Head of caudate nucleus (tissue), 42 donors: ENCODE measurements at regions not wholly inside any gene's neighbourhood (a gene's known extent, or its start where the extent isn't known, plus 50 kb on each side); places are given as distances from the start of the nearest gene placed in this dataset.

Source experiments
- DNase-seq, 42 donors: peaks; one replicate each; pipeline versions ENCODE4 v3.0.0 to v3.0.0-alpha.2; 2020 to 2021; ENCODE audit warnings: mixed read lengths in 7 of 42
- intact Hi-C: fragments of 100-400 bp; cut with DNase I; formaldehyde crosslinking; loops from one replicate; pipeline ENCODE4 v1.15.0; 2022

GRCh38 chr9:23073136-23073535, 626.5 kb downstream of the DMRTA1 start:
- DNase-seq: no peak
- intact Hi-C loops: no loop called here

DNA sequence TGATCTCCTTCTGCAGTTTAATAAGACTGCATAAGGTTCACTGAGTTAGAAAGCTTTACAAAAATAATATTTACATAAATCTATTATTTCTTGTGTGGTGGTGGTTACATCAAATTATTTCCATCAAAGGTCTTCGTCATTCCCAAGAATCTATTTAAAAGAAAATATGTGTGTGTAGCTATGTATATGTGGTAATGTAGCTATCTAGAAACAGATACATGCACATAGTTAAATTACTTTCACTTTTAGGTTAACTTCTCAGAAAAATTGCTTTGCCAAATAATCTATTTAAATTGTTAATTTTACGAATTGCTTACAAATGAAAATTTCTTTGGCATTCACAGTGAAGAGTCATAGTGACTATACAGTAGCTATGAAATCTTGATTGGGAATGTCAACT, 633.2 kb downstream of the DMRTA1 start:
- intact Hi-C loops: no loop called here
- no peak for DNase-seq

- intact Hi-C loops: no loop called here
These were observed 634.8 kb downstream of the DMRTA1 start for GRCh38 chr9:23081377-23081776.

DNA sequence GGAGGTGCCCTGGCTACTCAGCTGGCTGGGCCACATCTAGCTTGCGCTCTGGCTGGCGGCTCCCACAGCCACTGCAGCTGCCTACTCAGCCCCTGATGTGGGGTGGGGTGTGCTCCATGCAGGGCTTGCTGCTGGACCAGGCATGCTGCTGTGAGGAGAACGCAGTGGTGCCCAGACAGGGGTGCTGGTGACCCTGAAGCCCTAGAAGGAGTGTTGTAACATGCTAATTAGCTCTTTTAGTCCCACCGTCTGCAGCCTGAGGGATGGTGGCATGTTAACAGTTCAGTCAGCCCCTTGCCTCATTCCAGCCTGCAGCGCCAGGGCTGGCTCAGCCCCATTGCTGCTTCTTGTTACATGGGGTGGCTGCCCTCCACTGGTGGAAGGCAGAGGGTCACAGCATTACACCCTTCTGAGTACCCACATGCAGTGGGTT, 642.3 kb downstream of the DMRTA1 start:
- intact Hi-C loops: no loop called here
- DNase-seq: no peak

More at GRCh38 chr9:23081377-23081776, 634.8 kb downstream of the DMRTA1 start:
- DNase-seq: no peak

- no peak for DNase-seq
- intact Hi-C loops: no loop called here
These were observed 671.0 kb downstream of the DMRTA1 start for GRCh38 chr9:23117616-23118015.

DNA sequence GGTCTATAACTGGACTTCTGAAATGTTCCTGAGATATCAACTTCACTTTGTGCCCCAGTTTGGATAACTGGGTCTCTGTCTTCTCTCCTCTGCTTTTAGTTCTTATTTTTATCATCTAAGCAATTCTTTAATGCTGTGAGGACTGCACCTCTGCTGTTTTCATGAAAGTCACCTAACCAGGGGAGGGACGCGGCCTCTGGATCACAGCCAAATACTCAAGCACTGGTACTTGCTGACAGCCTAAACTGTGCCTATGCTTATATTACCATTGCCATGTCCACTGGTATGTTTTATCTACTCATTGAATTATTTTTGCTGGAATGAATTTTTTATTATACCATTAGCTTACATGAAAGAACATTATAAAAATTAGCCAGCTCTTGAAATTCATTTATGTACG, 674.0 kb downstream of the DMRTA1 start:
- intact Hi-C loops: no loop called here
- DNase-seq: no peak

DNA sequence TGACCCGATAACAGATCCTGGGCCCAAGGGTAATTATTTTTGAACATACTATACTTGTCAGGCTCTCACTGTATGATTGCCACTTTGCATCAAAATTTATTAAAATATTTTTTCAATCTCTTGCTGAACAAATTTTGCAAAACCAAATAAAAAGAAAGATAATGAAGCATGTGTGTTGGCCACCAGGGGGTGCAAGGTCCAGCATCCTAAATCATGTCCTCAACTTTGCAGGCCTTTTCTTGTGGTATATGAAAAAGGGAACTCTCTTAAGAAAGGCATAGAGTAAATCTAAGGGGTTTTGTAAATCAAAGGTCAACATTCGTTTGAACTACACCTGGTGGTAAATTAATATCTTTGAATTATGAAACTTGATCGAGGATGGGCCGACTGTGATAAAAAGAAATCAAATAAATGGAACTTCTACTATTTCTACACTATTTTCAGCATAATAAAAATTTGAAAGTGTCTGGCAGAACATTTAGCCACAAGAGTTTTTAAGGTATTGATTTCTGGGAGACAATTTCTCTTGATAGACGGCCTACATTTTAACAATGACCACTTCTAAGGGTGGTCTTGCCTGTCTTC, 676.5 kb downstream of the DMRTA1 start:
- DNase-seq: peak in 40 of 42 donors; percentile 7 to 76 (median 37)
- intact Hi-C loops: no loop called here

- no peak for DNase-seq
- intact Hi-C loops: no loop called here
These were observed 680.6 kb downstream of the ELAVL2 start for GRCh38 chr9:23145467-23145866.

GRCh38 chr9:23153058-23153457, 673.0 kb downstream of the ELAVL2 start:
- intact Hi-C loops: no loop called here
- no peak for DNase-seq

- intact Hi-C loops: no loop called here
These were observed 665.5 kb downstream of the ELAVL2 start for GRCh38 chr9:23160491-23160890.

DNA sequence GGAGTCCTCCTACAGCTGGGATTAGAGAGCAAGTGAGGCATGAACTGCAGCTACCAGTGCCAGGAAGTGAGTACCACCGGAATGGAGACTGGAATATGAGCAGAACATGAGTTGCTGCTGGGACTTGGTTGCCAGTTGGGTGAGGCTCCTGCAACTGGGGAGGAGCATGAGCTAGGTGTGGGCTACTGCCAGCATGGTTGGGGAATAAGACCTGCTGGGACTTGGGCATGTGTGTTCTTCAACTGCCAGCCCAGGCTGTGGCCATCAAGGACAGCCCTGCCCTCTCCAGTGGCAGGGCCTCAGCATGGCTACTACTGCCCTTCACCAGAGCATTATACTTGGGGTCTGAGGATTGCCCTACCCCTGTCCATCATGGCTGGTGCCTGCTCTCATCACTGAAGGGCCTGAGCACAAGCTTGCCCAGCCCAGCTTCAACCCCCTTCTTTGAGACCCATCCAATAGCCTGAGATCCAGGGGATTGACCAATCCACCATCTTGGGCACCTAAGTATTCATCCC, 665.0 kb downstream of the ELAVL2 start:
- DNase-seq: no peak
- intact Hi-C loops: no loop called here

More at GRCh38 chr9:23160491-23160890, 665.5 kb downstream of the ELAVL2 start:
- no peak for DNase-seq

DNA sequence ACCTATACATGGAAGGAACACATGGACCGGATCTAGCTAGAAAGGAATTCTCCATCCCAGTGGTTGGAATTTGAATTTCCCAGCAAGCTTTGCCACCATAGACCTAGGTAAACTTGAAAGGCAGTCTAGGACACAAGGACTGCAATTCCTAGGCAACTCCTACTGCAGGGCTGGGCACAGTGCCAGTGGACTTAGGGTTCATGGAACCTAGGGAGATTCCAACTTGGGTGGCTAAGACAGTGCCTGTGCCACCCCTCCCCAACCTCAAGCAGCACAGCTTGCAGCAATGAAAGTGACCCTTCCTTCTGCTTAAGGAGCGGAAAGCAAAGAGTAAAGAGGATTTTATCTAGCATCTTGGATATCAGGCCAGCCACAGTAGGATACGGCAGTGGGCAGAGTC, 663.3 kb downstream of the ELAVL2 start:
- intact Hi-C loops: no loop called here
- peak in 1 of 42 donors; percentile 13 for DNase-seq

GRCh38 chr9:23171479-23171878, 654.6 kb downstream of the ELAVL2 start:
- no peak for DNase-seq
- intact Hi-C loops: no loop called here

GRCh38 chr9:23172206-23172605, 653.8 kb downstream of the ELAVL2 start:
- intact Hi-C loops: no loop called here

GRCh38 chr9:23172979-23173637, 652.9 kb downstream of the ELAVL2 start:
- intact Hi-C loops: no loop called here
- no peak for DNase-seq

More at GRCh38 chr9:23172206-23172605, 653.8 kb downstream of the ELAVL2 start:
- DNase-seq: no peak

GRCh38 chr9:23194281-23194680, 631.8 kb downstream of the ELAVL2 start:
- DNase-seq: peak in 19 of 42 donors; percentile 1 to 60 (median 13)

GRCh38 chr9:23215688-23216087, 610.4 kb downstream of the ELAVL2 start:
- intact Hi-C loops: no loop called here

More at GRCh38 chr9:23194281-23194680, 631.8 kb downstream of the ELAVL2 start:
- intact Hi-C loops: no loop called here

DNA sequence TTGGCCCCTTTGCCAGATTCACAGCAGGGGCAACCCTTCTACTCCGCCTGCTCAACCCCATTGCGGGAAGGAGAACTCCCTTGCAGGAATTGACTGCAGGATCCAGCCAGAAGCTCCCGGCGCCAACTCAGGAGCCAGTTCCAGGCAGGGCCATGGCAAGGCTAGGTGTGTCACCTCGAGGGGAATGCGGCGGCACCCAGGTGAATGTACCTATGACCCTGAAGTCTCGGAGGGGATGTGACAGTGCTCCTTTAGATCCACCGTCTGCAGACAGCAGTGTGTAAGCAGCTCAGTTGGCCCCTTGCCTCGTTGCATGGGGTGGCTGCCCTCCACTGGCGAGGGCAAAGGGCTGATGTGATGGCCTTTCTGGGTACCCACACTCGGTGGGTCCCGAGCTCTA, 606.6 kb downstream of the ELAVL2 start:
- DNase-seq: no peak
- intact Hi-C loops: no loop called here

More at GRCh38 chr9:23215688-23216087, 610.4 kb downstream of the ELAVL2 start:
- no peak for DNase-seq

- no peak for DNase-seq
- intact Hi-C loops: no loop called here
These were observed 605.9 kb downstream of the ELAVL2 start for GRCh38 chr9:23220171-23220570.

GRCh38 chr9:23220957-23221356, 605.1 kb downstream of the ELAVL2 start:
- intact Hi-C loops: no loop called here
- no peak for DNase-seq

DNA sequence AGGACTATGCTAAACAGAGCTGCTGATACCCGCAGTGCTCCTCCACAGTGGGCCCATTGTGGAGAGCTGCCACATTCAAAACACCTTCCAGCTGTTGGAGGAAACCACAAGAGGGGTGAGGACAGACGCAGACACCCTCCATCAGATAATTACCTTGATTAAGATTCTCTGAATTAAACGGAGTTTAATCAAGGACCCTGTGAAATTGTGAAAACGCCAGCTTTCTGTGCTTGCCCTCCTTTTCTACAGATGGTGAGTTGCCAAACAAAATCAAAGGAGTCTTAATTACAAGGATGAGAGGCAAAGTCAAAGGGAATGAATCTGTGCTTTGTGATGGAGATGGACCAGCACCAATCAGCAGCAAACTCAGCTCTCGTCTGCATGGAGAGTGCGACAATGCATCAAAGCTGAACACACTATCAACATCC, 596.1 kb downstream of the ELAVL2 start:
- intact Hi-C loops: no loop called here
- peak in 1 of 42 donors; percentile 13 for DNase-seq
